ENCODE measurements at regions not wholly inside any gene's neighbourhood (a gene's known extent, or its start where the extent isn't known, plus 50 kb on each side); places are given as distances from the start of the nearest gene placed in this dataset.
A peak's percentile ranks its signal among the peaks of the same experiment; 100 is the strongest.

GRCh38 chr2:136255648-136256461 is 137.9 kb upstream of the CXCR4 start:
- no peak for DNase-seq

GRCh38 chr2:136255127-136255526 is 137.2 kb upstream of the CXCR4 start:
- no peak for DNase-seq

DNA sequence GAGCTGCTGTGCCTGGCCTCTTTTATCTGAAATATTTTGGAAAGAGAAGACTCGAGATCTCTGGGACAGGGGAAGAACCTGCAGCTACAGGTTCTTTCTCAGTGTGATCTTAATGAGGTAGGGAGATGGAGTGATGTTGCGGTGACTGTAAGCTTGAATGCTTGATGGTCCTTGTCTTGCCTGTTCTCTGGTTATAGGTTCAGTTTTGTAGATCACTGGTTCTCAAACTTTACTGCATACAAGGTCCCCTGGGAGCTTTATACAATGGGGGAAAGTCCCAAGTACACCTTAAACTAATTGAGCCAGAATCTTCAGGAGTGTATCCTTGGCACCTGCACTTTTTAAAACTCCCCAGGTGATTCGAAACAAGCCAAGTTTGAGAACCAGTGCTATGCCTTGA is 136.7 kb upstream of the CXCR4 start:
- DNase-seq = no peak

GRCh38 chr2:136253288-136254004 is 135.5 kb upstream of the CXCR4 start:
- DNase-seq = no peak

DNA sequence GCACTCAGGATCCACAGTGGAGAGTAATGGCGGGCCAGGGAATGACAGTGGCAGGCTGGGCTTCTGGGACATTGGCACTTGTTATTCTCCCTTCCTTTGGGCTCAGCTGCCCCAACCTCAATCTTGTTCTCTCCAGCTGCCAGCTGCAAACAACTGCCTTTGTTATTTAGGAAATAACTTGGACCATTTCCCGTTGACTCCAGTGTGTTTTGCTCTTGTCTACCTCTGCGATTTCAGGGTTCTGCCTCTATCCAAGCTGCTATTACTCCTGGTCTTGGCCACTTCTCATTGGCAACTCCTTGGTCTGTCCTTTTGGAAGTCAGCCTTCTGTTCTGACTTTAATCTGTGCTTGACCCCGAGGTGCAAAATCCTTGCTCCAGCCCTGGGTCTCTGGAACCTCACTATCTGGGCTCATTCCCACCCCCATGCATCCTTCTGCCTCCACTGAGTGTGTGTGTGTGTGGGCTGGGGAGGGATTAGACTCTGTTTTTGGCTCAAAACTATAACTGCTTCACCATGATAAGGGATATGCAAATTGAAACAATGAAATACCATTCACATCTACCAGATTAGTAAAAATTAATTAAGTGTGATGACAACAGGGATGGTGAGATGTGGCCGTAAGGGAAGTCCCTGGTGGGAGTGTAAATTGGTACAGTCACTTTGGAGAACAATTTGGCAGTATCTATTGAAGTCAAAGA is 134.1 kb upstream of the CXCR4 start:
- DNase-seq = no peak

DNA sequence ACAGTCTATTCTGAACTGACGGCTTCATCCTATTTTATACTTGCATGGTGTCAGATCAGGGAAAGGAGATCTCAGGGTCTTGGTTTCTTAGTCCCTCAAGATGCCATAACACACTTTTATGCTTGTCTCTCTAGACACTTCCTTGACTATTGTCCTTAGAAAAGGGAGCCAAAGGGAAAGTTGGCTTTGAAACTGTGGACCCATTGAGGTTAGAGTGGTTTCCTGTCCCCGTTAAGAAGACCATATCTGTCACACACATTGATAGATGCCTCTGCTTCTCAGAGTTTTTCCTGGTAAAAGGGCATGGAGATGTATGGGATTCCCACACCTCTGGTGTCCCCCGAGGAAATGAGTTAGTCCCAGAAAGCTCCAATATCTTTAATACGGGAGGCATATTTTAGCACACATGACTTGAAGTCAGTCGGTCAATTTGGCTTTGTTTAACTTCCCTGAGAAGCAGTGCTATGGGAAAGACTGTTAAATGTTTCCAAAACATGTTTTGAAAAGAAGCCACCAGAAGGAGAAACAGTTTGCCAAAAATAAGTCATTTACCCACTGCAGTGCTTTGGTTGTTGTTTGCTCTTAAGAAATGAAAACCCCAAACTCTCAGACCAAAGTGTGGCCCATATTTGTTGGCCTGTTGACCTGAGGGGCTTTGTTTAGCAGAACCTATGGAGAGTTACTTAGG is 133.4 kb upstream of the CXCR4 start:
- DNase-seq = no peak

GRCh38 chr2:136250131-136250530 is 132.2 kb upstream of the CXCR4 start:
- no peak for DNase-seq

- no peak for DNase-seq
Observed at GRCh38 chr2:136248907-136249306, 131.0 kb upstream of the CXCR4 start.

- peak; percentile 32 for DNase-seq
Observed at GRCh38 chr2:136248242-136248641, 130.3 kb upstream of the CXCR4 start.

GRCh38 chr2:136247204-136247950 is 129.4 kb upstream of the CXCR4 start:
- DNase-seq = no peak

DNA sequence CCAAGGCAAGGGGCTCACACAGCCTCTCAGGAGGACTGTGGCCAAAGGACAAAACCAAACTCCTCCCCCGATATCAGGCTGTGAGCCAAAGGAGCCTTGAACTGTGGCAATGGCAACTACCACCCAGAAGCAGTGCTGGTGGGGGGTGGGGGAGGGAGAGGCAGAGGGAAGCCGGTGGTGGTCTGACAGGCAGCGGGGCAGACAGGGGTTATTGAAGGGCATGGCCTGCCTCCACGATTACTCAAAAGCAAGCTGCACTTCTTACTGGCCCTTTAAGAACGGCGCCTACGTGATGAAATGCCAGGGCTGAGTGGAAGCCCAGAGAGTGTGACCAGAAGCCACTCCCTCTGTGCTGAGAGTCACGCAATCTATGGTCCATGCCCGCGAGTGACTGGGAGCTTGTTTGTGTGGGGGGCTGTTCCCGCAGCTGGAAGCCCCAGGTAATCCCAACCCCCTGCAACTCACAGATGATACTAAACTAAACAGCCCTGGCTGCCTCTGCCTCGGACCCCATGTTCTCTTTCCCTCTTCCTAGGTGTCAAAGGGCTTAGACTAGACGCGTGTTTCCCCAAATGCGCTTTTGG is 128.2 kb upstream of the CXCR4 start:
- peak; percentile 6 for DNase-seq

GRCh38 chr2:136245211-136245610 is 127.3 kb upstream of the CXCR4 start:
- no peak for DNase-seq

DNA sequence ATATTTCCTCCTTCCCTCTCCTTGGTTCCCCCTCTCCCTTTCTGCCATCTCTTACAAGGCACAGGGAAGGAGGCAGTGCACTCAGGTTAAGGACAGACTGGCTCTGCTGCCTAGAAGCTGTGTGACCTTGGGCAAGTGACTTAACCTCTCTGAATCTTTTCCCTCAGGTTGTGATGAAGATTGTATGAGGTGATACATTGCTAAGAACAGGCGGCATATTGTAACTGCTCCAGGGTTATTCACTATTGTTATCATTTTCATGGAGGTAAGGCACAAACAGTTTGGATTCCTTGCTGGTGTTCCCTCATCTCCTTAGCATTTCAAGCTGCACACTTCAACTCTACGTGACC is 126.6 kb upstream of the CXCR4 start:
- DNase-seq = no peak

GRCh38 chr2:136243638-136244535 is 125.9 kb upstream of the CXCR4 start:
- no peak for DNase-seq

- DNase-seq = no peak
Observed at GRCh38 chr2:136242687-136243277, 124.8 kb upstream of the CXCR4 start.

DNA sequence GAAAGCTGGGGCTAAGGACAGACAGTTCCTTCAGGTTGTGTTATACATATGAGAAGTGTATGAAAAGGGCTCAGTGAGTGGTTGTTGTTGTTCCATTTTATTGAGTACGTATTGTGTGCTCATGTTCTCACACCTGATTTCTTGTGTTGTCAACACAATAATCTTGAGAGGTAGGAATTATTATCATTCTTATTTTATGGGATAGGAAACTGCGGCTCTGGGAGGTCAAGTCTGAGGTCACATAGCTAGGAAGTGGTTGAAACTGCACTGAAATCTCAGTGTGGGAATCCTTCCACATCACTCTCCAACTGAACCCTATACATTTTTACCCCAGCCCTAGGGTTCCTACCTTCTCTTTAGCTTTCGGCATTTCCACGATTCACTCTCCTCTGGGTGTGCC is 124.2 kb upstream of the CXCR4 start:
- no peak for DNase-seq

DNA sequence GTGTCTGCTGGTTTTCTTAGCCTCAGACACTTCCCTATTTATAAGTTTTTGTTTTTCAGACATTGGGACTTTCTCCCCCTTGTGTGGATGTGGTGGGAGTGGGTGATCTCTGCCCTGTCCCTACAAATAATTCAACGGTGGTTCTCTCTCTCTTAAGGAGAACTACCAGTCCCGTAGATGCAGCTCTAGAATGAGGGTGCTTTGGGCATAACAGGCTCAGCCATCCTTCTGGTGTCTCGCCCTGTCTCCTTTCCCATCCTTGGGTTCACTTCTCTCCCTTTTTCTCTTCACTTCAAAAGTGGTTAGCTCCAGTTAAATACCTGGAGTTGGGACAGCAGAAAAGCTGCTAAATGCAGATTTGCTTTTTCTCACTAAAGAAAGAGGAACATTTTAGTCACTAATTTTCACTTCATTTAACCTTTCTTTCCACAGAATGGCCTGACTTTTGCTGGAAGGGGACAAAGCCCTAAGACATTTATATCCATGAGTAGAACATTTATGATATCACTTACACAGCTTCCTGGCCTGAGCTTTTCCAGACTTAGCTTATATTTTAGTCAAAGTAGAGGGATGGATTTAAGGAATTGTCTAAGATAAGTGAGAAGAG is 121.2 kb upstream of the CXCR4 start:
- DNase-seq = no peak

DNA sequence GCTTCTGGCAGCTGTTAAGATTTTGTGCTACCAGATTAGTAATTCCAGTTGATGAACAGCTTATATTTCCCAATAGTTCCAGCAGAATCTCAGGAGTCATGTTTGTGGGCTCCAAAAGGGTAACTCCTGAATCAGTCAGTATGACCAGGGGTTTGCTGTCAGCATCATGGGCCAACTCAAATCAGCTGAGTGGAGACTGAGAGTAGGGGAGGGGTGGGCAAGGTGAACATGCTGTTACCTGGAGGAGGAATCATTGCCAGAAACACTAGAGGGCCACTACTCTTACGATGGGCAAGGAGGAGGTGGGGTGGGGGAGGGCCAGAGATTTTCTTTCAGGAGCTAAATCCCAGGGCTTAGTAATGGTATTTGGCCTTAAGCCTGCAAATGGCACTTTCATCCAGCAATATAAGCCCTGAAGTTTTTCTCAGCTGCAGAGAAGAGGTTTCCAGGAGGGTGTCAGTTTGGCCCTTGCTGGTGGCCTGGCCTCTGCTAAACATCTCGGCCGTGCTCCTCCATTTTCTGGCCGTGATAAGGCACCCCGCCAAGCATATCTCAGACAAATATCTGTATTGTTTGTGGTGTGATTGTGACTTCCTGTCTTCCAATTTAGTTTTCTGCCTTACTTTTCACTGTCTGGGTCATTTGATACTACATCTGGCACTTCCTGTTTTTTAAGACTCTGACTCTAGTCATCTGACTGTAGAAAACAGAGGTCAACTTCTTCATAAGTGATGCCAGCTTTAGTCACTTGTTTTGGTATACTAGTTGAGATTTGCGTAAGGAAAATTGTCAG is 120.5 kb upstream of the CXCR4 start:
- DNase-seq = no peak

DNA sequence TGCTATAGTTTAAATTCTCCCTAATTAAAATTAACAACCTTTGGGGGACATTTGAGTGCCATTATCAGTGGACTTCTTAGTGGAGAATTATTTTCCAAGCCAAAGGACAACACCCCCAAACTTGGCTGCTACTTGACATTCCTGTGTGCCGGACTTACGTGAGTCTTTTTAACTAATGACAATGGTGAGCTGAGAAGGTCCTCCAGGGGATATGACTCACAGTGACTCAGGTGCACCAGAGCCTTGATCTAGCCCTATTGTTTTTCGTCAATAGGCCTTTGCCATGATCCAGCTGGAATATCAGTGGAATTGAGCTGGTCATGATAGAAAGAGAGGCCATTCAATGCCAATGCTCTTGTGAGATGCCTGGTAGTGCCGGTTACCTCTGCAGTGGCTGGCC is 118.1 kb upstream of the CXCR4 start:
- DNase-seq = peak; percentile 44

Data from fibroblast of skin of right biceps (primary cell).